Activated B cell treated with CpG ODN at 0.5 μM for 24 hours (primary cell): ENCODE measurements at regions not wholly inside any gene's neighbourhood (a gene's known extent, or its start where the extent isn't known, plus 50 kb on each side); places are given as distances from the start of the nearest gene placed in this dataset.

Source experiments
- ATAC-seq: fragments of 200-7000 bp; cut with Tn5 transposase; one replicate; pipeline ENCODE4 v1.10.0; 2021; ENCODE audit warnings: low read depth, mild to moderate bottlenecking, moderate library complexity
- CTCF ChIA-PET: fragments of 350-600 bp; sonication (Branson Sonifier 250); formaldehyde crosslinking; loops from one replicate; lab custom pipeline; 2021; ENCODE audit warnings: antibody characterized with exemption; lab: Charles Lee
- POLR2A ChIA-PET: fragments of 350-600 bp; sonication (Branson Sonifier 250); formaldehyde crosslinking; loops from one replicate; lab custom pipeline; 2021; ENCODE audit warnings: antibody characterized with exemption; lab: Charles Lee
- DNase-seq: peaks from one replicate; pipeline ENCODE4 v3.0.0; 2022
- H3K27ac Mint-ChIP-seq: one replicate; pipeline ENCODE4 v1.8.0; 2020; ENCODE audit warnings: mixed read lengths
- H3K27me3 Mint-ChIP-seq: one replicate; pipeline ENCODE4 v1.8.0; 2021; ENCODE audit warnings: mixed read lengths
- H3K36me3 Mint-ChIP-seq: one replicate; pipeline ENCODE4 v1.8.0; 2021; ENCODE audit warnings: low read depth, mixed read lengths
- H3K4me1 Mint-ChIP-seq: one replicate; pipeline ENCODE4 v1.8.0; 2021; ENCODE audit warnings: mixed read lengths
- H3K4me3 Mint-ChIP-seq: one replicate; pipeline ENCODE4 v1.8.0; 2020; ENCODE audit warnings: mild to moderate bottlenecking, mixed read lengths
- H3K9me3 Mint-ChIP-seq: one replicate; pipeline ENCODE4 v1.8.0; 2020; ENCODE audit warnings: mixed read lengths
- CTCF ChIP-seq: fragments of 200-600 bp; IDR thresholded peaks from one replicate; pipeline ENCODE4 v1.8.0; 2022; ENCODE audit warnings: antibody characterized with exemption, mild to moderate bottlenecking
- intact Hi-C: fragments of 100-400 bp; cut with micrococcal nuclease; formaldehyde crosslinking; loops from one replicate; pipeline ENCODE4 v1.15.1; 2024

GRCh38 chr3:6631376-6631775 is 229.5 kb upstream of the GRM7 start:
- CTCF ChIA-PET = no interaction called here
- POLR2A ChIA-PET = no interaction called here

DNA sequence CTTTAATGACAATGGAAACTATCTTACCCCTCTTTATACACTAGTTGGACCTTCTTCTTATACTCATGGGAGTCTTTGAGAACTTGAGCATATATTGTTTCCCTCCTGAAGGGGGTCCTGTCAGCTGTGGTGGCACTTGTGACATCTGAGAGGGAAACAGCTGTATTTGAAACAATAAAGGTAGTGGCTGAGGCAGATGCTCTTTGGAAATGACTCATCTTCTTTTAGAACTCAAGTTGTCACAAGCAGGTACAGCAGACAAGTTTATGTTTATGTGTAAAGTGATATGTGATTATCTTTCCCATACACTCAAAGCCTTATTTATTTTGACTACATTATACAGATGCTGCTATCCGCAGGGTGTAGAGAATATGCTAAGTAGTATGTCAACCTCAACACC is 220.0 kb upstream of the GRM7 start:
- Mint-ChIP-seq H3K27me3 (no peaks in the 10 kb centered on the region), H3K36me3 (no peaks in the 10 kb centered on the region), H3K4me3 (no peak overlapping the region), H3K27ac (no peak overlapping the region), H3K9me3 (peaks cover 4% of the 10 kb centered on the region), H3K4me1 (no peaks in the 10 kb centered on the region)
- ChIA-PET CTCF (no interaction called here), POLR2A (no interaction called here)
- intact Hi-C loops = no loop called here
- ATAC-seq = no peak
- no peak for TF ChIP-seq CTCF
- no peak for DNase-seq

More at GRCh38 chr3:6631376-6631775, 229.5 kb upstream of the GRM7 start:
- intact Hi-C loops = no loop called here
- Mint-ChIP-seq H3K36me3 (no peaks in the 10 kb centered on the region), H3K9me3 (no peaks in the 10 kb centered on the region), H3K4me3 (no peak overlapping the region), H3K27me3 (no peaks in the 10 kb centered on the region), H3K4me1 (no peaks in the 10 kb centered on the region), H3K27ac (no peak overlapping the region)
- ATAC-seq = no peak
- no peak for DNase-seq
- TF ChIP-seq CTCF = no peak

GRCh38 chr3:6644070-6644929 is 216.6 kb upstream of the GRM7 start:
- no peaks in the 10 kb centered on the region for H3K4me1 Mint-ChIP-seq
- POLR2A ChIA-PET = no interaction called here
- no peak overlapping the region for H3K27ac Mint-ChIP-seq
- TF ChIP-seq CTCF = no peak
- peaks cover 4% of the 10 kb centered on the region for H3K9me3 Mint-ChIP-seq
- DNase-seq (no peak), ATAC-seq (no peak)
- H3K4me3 Mint-ChIP-seq = no peak overlapping the region
- intact Hi-C loops = no loop called here
- no peaks in the 10 kb centered on the region for H3K27me3 Mint-ChIP-seq
- no peaks in the 10 kb centered on the region for H3K36me3 Mint-ChIP-seq
- CTCF ChIA-PET = no interaction called here

DNA sequence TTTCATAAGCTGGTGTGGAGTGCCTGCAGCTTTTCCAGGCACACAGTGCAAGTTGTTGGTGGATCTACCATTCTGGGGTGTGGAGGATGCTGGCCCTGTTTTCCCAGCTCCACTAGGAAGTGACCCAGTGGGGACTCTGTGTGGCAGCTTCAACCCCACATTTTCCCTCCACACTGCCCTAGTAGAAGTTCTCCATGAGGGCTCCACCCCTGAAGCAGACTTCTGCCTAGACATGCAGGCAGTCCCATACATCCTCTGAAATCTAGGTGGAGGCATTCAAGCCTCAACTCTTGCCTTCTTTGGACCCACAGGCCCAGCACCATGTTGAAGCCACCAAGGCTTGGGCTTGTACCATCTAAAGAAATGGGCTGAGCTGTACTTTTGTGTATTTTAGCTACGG is 206.2 kb upstream of the GRM7 start:
- ChIA-PET CTCF (no interaction called here), POLR2A (no interaction called here)
- Mint-ChIP-seq H3K4me1 (no peaks in the 10 kb centered on the region), H3K27me3 (no peaks in the 10 kb centered on the region), H3K4me3 (no peak overlapping the region), H3K36me3 (no peaks in the 10 kb centered on the region), H3K9me3 (peaks cover 14% of the 10 kb centered on the region), H3K27ac (no peak overlapping the region)
- ATAC-seq = no peak
- intact Hi-C loops = no loop called here
- TF ChIP-seq CTCF = no peak
- DNase-seq = no peak

GRCh38 chr3:6655275-6655674 is 205.6 kb upstream of the GRM7 start:
- H3K27ac Mint-ChIP-seq = no peak overlapping the region
- TF ChIP-seq CTCF = no peak
- no peaks in the 10 kb centered on the region for H3K27me3 Mint-ChIP-seq
- peaks cover 14% of the 10 kb centered on the region for H3K9me3 Mint-ChIP-seq
- no peaks in the 10 kb centered on the region for H3K4me1 Mint-ChIP-seq
- POLR2A ChIA-PET = no interaction called here
- no peak overlapping the region for H3K4me3 Mint-ChIP-seq
- no peaks in the 10 kb centered on the region for H3K36me3 Mint-ChIP-seq
- ATAC-seq = no peak
- DNase-seq = no peak
- CTCF ChIA-PET = no interaction called here
- intact Hi-C loops = no loop called here
